Mucosa of stomach (tissue), 1 donor: ENCODE measurements at regions not wholly inside any gene's neighbourhood (a gene's known extent, or its start where the extent isn't known, plus 50 kb on each side); places are given as distances from the start of the nearest gene placed in this dataset.

Experiments
- H3K27me3 ChIP-seq: one replicate; pipeline ENCODE4 v1.7.0; 2013; ENCODE audit warnings: mild to moderate bottlenecking, low read length; ENCODE audit not compliant: control insufficient read depth, insufficient read depth
- H3K36me3 ChIP-seq: one replicate; pipeline ENCODE4 v1.7.0; 2013; ENCODE audit warnings: low read length; ENCODE audit not compliant: control insufficient read depth, insufficient read depth
- H3K4me1 ChIP-seq: one replicate; pipeline ENCODE4 v1.7.0; 2013; ENCODE audit warnings: mild to moderate bottlenecking, low read length; ENCODE audit not compliant: control insufficient read depth, insufficient read depth
- H3K4me3 ChIP-seq: one replicate; pipeline ENCODE4 v1.7.0; 2013; ENCODE audit warnings: low read length
- H3K9ac ChIP-seq: one replicate; pipeline ENCODE4 v1.7.0; 2013; ENCODE audit warnings: mild to moderate bottlenecking, low read length, moderate library complexity
- H3K9me3 ChIP-seq: one replicate; pipeline ENCODE4 v1.7.0; 2013; ENCODE audit warnings: mild to moderate bottlenecking, low read length, moderate library complexity; ENCODE audit not compliant: control insufficient read depth
- donor health status: Pancreatic carcinoma.

DNA sequence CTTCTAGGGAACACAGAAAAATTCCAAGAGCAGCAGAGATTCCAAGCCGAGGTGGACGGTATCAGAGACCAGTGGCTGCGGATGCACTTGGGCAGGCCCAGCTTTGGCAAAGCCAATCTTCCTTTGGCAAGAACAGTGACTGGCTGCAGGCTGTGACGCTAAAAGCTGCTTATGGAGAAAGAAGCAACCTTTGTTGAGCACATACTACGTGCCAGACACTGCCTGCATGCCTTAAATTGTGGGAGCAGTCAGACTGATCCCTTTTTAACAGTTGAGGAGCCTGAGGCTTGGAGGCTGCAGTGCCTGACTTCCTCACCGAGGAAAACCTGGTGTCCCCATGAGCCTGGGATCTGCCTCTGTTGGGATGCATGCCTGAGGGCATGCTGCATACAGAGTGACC is 69.0 kb upstream of the AMZ2 start:
- Histone ChIP-seq H3K9me3 (no peaks in the 10 kb centered on the region), H3K4me3 (no peak overlapping the region), H3K4me1 (no peaks in the 10 kb centered on the region), H3K27me3 (no peaks in the 10 kb centered on the region), H3K36me3 (no peaks in the 10 kb centered on the region), H3K9ac (no peak overlapping the region)

DNA sequence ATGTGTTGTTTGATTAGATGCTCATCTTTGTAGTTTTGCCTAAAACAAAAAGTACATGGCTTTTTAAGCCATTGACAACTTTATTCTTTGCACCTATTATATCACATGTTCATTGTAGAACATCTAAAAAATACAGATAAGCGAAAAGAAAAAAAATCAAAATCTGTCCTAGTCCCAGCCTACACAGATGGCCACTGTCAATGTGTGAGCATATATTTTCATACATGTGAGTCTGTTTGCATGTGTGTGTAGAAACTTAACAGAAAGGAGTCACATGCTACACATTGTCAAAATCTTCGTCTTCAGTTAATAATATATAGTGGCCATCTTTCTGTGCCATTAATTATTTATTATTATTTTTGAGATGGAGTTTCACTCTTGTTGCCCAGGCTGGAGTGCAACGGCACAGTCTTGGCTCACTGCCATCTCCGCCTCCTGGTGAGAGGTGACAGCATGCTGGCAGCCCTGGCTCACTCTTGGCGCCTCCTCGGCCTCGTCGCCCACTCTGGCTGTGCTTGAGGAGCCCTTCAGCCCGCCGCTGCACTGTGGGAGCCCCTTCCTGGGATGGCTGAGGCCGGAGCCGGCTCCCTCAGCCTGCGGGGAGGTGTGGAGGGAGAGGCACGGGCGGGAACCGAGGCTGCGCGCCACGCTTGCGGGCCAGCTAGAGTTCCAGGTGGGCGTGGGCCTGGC is 68.5 kb upstream of the AMZ2 start:
- no peaks in the 10 kb centered on the region for H3K36me3 ChIP-seq
- H3K9ac ChIP-seq: no peak overlapping the region
- H3K27me3 ChIP-seq: no peaks in the 10 kb centered on the region
- no peaks in the 10 kb centered on the region for H3K9me3 ChIP-seq
- H3K4me1 ChIP-seq: no peaks in the 10 kb centered on the region
- no peak overlapping the region for H3K4me3 ChIP-seq

DNA sequence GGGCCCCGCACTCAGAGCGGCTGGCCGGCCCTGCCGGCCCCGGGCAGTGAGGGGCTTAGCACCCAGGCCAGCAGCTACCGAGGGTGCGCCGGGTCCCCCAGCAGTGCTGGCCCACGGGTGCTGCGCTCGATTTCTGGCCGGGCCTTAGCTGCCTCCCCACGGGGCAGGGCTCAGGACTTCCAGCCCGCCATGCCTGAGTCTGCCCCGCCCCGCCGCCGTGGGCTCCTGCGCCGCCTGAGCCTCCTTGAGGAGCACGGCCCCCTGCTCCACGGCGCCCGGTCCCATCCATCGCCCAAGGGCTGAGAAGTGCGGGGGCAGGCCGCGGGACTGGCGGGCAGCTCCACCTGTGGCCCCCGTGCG is 67.9 kb upstream of the AMZ2 start:
- Histone ChIP-seq H3K27me3 (no peaks in the 10 kb centered on the region), H3K9ac (no peak overlapping the region), H3K4me3 (no peak overlapping the region)

DNA sequence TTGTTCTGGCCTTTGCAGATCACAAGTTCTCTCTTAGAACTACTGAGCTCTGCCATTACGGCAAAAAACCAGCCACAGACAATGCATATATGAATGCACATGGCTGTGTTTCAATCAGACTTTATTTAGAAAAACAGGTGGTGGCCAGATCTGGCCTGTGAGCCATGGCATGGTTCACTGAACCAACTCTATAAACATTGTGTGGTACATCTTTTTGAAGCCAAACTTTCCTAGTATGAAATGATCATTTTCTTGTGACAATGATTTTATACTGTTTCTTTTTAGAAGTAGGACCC is 65.9 kb upstream of the AMZ2 start:
- H3K36me3 ChIP-seq: no peaks in the 10 kb centered on the region
- no peaks in the 10 kb centered on the region for H3K27me3 ChIP-seq
- no peak overlapping the region for H3K4me3 ChIP-seq
- H3K9ac ChIP-seq: no peak overlapping the region
- H3K9me3 ChIP-seq: no peaks in the 10 kb centered on the region
- H3K4me1 ChIP-seq: no peaks in the 10 kb centered on the region

More for the DNA sequence above, 67.9 kb upstream of the AMZ2 start:
- Histone ChIP-seq H3K36me3 (no peaks in the 10 kb centered on the region), H3K9me3 (no peaks in the 10 kb centered on the region), H3K4me1 (no peaks in the 10 kb centered on the region)

DNA sequence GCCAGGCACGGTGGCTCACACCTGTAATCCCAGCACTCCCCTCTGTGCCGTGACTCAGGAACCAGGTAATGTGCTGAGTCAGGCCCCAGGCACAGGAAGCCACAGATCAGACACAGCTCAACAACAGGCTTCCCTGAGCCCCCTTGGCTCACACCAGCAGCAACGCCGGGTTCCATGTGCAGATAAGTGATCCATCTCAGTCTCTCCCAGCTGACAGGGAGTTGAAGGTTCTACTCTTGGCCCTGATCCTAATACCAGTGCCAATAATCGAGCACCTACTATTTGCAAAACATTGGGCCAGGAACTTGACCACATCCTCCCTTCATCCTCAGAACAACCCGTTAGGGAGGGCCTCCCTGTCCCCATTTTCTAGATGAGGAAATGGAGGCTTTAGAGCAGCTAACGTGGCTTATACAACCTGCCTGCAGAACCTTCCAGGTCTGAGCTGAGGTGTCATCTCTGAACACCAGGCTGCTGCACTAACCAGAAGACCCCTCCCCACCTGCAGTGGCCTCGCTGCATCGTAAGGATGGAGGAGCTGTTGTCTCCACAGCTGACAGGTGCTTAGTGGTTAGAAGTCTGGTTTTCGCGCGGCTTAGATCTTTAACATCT is 64.8 kb upstream of the AMZ2 start:
- Histone ChIP-seq H3K9me3 (no peaks in the 10 kb centered on the region), H3K36me3 (no peaks in the 10 kb centered on the region), H3K4me1 (no peaks in the 10 kb centered on the region), H3K9ac (no peak overlapping the region), H3K27me3 (no peaks in the 10 kb centered on the region), H3K4me3 (no peak overlapping the region)

DNA sequence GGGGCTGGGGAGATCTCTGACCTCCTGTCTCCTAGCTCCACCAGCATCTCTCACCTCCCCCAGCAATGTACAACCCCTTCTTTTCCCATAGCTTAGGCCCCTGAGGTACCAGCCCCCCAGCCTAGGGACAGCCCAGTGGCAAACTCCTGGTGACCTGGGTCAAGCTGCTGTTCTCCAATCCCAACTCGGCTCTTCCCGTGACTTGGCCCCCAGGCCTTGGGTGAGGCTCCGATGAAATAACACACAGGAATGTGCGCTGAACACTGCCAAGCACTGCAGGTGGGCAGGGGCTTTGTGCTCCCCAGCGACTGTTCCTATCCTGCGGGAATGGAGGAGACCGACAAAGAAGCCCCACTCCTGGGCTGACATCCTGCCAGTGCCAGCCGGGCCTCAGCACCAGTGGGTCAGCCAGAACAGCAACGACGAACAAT is 63.7 kb upstream of the AMZ2 start:
- Histone ChIP-seq H3K36me3 (no peaks in the 10 kb centered on the region), H3K9ac (no peak overlapping the region), H3K27me3 (no peaks in the 10 kb centered on the region), H3K4me1 (no peaks in the 10 kb centered on the region), H3K9me3 (no peaks in the 10 kb centered on the region), H3K4me3 (no peak overlapping the region)

DNA sequence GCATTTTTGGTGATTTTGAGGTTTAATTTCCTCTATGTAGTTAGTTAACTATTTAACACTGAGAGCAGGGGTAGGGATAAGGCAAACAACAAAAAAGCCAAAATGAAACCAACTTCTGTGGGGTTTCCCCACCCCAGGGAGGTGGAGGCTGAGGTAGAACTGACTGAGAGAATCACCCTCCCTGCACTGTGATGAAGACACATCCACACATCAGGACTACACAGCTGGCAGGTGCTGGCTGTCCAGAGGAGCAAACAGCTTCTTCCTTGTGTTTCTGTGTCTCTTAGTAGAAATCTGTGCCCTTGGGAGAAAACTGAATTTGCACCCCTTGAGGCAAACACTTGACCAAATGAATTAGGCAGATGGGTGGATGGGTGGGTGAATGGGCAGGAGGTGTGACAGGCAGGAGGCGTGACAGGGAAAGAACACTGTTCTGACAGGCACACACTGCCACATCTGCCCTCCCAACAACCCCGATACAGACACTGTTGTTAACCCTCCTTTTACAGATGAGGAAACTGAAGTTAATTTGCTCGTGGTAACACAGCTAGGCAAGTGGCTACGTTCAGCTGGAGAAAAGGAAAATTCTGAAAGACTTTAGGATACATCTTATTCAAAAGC is 62.9 kb upstream of the AMZ2 start:
- no peaks in the 10 kb centered on the region for H3K4me1 ChIP-seq

DNA sequence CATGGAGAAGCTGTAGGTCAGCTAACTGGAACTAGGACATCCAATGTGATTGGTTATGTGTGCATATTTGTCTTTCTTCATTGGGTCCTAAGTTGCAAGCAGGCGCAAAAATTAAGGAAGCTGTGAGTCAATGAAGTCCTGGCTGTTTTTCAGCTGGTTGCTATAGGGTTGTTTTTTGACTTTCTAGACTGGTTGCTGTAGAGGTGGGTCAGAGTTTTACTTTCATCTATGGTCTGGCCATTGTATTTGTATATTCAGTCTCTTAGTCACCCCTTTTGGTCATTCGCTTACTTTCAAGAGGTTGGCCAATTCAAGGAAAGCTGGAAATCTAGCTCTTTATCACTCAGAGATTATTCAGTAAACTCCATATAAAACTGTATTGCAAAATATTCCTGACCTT is 62.0 kb upstream of the AMZ2 start:
- no peaks in the 10 kb centered on the region for H3K36me3 ChIP-seq
- no peaks in the 10 kb centered on the region for H3K27me3 ChIP-seq
- H3K9me3 ChIP-seq: no peaks in the 10 kb centered on the region
- no peak overlapping the region for H3K4me3 ChIP-seq
- H3K9ac ChIP-seq: no peak overlapping the region
- H3K4me1 ChIP-seq: no peaks in the 10 kb centered on the region

More for the DNA sequence above, 62.9 kb upstream of the AMZ2 start:
- Histone ChIP-seq H3K9me3 (no peaks in the 10 kb centered on the region), H3K27me3 (no peaks in the 10 kb centered on the region), H3K9ac (no peak overlapping the region), H3K36me3 (no peaks in the 10 kb centered on the region), H3K4me3 (no peak overlapping the region)

DNA sequence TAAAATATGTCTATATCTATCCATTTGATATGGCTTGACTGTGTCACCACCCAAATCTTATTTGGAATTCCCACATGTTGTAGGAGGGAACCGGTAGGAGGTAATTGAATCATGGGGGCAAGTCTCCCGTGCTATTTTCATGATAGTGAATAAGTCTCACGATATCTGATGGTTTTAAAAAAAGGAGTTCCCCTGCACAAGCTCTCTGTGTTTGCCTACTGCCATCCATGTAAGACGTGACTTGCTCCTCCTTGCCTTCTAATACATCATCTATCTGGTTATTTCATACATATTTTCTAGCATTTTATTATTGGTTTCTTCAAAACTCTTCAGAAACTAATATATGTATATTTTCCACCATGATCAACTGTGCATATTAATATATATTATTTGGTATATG is 57.3 kb upstream of the AMZ2 start:
- Histone ChIP-seq H3K4me1 (no peaks in the 10 kb centered on the region), H3K27me3 (peaks cover 5% of the 10 kb centered on the region), H3K36me3 (no peaks in the 10 kb centered on the region), H3K9ac (no peak overlapping the region), H3K4me3 (no peak overlapping the region), H3K9me3 (no peaks in the 10 kb centered on the region)

DNA sequence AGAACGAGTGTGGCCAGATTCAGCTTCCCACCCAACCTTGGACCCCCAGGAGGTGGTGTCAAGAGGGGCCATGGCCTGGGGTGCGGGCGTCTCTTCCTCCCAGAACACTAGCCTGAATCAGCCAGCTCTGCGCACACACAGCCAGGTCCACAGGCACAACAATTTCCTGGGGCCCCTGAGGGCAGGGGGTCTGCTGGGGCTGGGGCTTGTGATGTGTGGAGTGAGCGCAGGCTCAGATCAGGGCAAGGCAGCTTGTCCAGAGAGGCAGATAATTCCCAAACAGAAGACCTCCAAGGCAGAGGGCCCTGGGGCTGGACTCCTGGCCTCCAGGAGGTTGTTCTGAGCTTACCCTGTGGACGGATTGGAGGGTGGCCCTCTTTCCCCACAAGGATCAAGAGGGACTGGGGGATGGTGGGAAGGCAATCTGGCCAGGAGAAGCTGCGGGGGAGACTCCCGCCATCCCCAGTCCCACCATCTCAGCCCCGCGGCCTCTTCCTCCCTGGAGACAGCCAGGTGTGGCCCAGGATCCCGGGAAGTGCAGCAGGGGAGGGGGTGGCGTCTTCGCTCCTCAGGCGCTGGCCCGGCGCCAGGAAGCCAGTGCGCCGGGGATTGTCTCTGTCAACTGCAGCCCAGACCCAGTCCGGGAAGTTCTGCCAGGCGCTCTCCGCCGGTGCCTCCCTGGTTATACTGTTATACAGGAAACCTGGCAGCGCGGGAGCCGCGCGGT is 52.0 kb upstream of the AMZ2 start:
- no peaks in the 10 kb centered on the region for H3K9me3 ChIP-seq
- no peaks in the 10 kb centered on the region for H3K36me3 ChIP-seq
- peaks cover 26% of the 10 kb centered on the region for H3K4me1 ChIP-seq
- H3K9ac ChIP-seq: no peak overlapping the region
- peaks cover 57% of the 10 kb centered on the region for H3K27me3 ChIP-seq
- H3K4me3 ChIP-seq: no peak overlapping the region

DNA sequence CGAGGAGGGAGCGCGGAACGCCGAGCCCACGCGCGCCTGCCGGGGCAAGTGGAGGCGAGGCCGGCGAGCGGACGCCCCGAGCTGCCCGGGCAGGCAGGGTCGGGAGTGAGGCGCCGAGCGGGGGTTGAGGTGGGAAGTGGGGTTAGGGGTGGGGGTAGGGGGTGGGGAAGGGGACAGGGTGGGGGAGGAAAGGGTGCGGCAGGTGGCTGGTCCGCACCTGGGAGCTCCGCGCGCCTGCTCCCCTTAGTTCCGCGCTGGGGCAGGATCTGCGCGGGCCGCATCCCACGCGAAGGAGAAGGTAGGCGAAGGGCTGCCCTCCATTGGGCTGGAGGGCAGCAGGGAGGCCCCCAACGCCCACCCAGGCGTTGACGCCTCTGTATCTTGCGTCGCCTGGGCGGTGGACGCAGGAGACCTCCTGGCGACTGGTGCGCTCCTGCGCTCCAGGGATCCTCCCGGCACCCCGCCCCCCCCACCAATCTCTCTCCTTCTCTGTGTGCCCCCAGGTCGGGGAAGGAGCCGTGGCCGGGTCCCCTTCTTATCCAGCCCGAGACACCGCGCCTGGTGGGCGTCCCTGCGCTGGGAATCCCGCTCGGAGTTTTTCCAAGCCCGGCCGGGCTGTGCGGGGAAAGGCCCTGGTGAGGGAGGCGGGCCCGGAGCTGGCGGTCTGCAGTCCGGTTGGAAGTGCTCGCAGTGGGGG is 51.3 kb upstream of the AMZ2 start:
- Histone ChIP-seq H3K27me3 (peaks cover 62% of the 10 kb centered on the region), H3K9me3 (no peaks in the 10 kb centered on the region), H3K4me1 (peaks cover 26% of the 10 kb centered on the region), H3K36me3 (no peaks in the 10 kb centered on the region), H3K4me3 (no peak overlapping the region), H3K9ac (no peak overlapping the region)
